Left renal pelvis (tissue), 4 donors: ENCODE measurements at regions not wholly inside any gene's neighbourhood (a gene's known extent, or its start where the extent isn't known, plus 50 kb on each side); places are given as distances from the start of the nearest gene placed in this dataset.

Experiments
- DNase-seq, 4 donors: peaks; one replicate each; pipeline ENCODE4 v3.0.0-alpha.2; 2013; ENCODE audit warnings: low read depth in 4 of 4, low spot score in 3 of 4

DNA sequence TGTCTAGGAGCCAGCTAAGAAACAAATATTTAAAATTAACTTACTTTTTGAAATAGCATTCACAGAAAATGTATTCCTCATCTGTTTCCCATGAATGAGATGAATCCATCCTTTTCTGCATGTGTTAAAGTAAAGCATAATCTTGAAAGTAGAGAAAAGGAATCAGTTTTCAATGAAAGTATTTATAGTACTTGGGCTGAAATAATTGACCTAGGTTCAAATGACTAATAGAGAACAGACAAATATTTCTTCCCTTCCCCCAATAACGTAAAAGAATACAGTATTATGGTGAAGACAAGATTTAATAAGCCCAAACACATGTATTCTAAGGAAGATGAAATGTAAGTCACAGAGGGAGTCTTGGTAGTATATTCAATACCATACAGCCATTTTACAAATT is 403.5 kb downstream of the ZNF608 start:
- DNase-seq: no peak

DNA sequence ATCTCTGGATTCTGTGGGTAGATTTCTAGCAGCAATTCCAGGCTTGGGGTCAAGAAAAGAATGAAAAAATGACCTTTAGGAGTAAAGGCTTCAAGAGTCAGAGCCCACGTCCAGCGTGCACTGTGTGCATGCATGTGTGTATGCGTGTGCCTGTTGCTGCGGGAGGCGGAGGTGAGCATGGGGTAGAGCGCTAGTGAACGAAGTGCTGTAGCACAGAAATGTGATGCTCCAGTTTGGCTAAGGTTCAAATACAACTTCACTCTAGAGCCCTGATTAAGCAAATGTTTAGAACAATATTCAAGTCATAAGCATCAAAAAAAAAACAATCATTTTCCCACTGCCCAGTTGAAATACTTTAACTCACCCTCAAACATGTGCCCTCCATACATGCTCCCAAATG is 403.9 kb downstream of the ZNF608 start:
- DNase-seq: no peak

DNA sequence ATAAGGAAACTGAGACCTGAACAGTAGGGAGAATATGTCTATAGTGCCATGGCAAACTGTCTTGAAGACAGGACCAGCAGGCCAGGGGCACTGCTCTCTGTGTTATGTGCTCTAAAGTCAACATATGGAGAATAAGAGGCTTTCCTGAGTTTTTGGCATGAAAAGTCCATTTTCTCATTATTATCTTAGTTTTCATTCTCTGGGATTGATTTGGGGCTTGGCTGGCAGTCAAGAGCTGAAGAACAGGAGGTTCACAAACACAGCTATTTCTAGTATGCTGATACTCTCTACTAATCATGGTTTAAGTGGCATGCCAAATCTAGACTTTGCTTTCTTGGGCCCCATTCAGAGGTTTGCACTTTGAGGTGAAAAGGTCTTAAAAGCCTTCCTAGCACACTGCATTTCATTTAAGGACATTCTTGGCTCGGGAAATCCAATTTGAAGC is 404.4 kb downstream of the ZNF608 start:
- DNase-seq: no peak

DNA sequence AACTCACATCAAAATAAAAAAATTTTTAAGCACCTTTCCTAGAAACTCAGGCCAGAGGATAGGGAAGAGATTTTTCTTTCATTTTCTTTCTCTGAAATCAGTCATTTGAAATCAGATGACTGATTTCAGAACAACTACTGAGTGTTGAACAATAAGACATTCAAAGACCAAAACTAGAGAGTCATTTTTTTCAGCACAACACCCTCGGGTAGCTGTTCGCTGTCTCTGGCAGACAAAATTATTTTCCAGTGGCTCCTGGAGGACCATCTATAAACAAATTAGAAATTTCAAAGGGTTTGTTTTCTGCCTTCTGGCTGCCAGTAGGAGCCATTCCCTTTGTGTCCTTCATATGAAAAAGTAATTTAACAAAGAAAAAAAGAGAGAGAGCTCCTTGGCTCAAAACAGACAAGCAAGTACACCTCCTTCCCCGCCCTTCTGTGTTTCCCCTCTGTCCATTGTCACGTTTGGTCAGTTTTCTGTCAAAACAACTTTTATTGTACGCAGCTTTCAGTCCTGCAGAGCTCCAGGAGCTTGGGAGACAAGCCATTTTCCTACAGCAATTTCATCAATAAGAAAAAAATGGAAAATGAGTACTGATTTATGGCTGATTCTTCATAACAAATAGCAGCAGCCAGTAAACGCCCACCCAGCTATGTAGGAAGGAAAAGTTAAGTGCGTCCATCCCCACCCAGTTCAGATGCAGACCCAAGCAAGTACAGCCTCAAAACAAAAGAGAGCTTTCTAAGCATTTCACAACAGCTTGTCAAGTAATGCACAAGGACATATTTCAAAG is 405.2 kb downstream of the ZNF608 start:
- DNase-seq: no peak

DNA sequence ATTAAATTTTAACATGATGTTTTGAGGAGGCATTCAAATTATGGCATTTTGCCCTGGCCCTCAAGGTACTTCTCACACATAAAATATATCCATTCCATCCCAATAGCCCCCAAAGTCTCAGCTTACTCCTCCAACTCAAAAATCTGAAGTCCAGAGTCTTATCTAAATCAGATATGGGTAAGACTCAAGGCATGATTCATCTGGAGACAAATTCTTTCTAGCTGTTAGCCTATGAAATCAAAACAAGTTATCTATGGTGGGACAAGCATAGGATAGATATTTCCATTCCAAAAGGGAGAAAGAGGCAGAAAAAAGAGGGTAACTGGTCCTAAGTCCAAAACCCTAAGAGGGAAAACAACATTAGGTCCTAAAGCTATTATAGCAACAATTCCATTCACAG is 408.4 kb downstream of the ZNF608 start:
- DNase-seq: no peak

DNA sequence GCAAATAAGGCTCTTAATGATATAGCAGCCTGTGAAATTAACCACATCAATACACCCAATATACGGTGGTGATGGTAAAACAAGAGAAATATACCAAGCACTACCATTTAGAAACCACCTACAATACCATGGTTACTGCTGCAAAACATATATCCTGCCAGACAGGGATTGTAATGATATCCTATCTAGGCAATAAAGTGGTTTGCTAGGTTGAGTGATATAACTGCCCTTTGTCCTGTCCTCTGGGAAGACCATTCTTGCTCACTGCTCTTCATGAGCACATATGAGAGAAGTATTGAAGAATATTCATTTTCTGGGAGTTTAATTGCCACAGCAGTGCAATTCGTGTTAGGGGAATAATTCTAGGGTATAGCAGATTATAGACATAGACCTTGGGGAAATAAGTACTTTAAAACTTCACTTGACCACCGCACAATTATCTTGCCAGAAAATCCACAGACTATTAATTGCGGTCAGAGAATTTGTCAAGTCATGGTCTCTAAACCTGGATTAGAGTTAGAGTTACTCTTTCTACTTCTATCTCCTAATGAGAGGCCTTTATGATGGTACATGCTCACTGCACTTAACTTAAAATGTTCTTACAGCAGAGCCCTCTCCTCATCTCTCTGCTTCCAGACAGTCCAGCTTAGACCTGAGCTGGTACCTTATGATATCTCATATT is 413.0 kb downstream of the ZNF608 start:
- no peak for DNase-seq

DNA sequence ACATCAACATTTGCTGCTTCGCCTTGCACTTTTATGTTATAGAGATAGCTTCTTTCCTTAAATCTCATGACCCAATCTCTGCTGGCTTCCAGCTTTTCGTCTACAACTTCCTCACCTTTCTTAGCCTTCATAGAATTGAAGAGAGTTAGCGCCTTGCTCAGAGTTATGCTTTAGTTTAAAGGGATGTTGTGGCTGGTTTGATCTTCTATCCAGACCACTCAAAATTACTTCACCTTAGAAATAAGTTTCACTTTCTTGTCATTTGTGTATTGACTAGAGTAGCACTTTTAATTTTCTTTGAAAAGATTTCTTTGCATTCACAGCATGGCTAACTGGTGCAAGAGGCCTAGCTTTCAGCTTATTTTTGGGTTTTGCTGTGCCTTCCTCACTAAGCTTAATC is 414.2 kb downstream of the ZNF608 start:
- no peak for DNase-seq

DNA sequence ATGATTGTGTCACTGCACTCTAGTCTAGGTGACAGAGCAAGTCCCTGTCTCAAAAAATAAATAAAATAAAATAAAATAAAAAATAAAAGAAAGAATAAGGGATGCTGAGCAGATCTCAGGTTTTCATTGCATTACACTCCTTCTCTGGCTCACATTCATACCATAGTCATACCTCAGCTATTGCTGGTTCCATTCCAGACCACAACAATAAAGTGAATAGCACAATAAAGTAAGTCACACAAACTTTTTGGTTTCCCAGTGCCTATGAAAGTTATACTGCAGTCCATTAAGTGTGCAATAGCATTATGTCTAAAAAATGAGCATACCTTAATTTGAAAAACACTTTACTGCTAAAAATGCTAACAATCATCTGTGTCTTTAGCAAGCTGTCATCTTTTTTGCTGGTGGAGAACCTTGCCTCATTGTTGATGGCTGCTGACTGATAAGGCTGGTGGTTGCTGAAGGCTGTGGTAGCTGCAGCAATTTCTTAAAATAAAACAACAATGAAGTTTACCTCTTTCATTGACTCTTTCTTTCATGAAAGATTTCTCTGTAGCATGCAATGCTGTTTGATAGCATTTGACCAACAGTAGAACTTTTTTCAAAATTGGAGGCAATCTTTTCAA is 415.7 kb downstream of the ZNF608 start:
- no peak for DNase-seq

DNA sequence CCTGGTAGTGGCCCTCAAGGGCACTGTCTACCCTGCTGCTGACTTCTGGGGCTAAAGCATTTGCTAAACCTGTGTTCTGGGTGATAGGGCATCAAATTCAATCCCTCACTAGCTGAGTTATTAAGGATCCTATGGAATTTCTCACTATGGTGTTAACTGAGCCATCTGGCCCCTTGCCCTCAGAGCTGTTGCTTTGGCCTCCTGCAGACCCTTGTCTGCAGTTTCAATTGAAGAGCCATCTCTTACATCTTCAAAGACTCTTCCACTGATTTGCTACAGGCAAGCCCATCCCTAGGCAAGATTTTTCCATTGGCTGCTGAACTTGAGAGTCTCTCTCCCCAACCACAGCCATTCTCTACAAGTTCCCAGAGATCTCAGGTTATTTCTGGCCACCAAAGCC is 418.2 kb downstream of the ZNF608 start:
- no peak for DNase-seq

DNA sequence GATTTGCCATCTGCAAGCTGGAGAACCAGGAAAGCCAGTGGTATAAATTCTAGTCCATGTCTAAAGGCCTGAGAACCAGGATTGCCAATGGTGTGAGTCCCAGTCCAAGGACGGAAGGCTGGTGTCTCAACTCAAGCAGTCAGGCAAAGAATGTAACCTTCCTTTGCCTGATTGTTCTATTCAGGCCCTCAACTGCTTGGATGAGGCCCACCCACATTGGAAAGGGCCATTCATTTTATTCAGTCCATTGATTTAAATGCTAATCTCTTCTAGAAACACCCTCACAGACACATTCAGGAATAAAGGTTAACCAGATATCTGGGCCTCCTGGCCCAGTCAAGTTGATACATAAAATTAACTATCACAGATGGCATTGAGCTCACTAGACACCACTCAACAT is 427.8 kb downstream of the ZNF608 start:
- no peak for DNase-seq

DNA sequence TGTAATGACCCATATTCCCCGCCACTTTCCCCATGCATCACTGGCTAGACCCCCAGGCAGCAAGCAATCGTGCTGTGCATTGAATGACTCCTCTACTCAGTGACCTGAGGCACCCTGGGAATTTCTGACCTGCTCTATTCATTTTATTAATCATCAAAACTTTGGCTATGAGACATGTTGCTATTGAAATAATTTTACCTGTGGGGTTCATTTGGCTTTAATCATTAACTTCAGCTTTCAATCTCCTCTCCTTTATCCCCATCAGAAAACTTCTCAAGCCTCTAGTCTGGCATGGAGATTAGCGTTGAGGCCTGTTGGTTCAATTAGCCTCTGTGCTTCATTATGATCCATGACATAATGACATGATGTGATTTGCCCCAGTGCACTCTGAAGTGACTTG is 429.0 kb downstream of the ZNF608 start:
- DNase-seq: no peak

DNA sequence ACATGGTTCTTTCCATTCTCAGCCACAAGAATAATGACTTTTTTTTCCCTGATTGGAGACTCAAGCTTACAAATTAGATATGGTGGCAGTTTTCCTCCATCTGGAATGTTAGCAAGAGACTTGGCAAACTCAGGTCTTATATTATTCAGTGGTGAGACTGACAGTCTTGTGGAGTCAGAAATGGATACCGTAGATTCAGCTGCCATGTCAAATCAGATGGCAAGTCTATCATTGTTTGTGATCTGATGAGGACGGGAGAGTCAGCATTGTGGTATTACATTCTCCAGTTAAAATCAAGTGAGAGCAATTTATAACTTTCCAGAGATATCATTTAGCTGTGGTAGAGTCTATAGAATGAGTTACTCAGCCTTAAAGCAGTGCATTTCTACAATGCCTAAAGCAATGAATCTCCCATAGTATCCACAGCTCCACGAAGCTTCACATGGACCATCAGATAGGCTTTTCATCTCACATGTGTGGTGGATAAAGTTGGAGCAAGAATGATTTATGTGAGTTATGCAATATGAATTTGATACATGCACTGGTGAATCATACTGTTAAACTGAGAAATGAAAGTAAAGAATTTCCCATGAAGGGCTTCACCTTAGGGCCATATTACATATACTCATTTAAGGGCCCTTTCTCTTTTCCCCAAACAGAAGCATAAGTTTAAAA is 430.6 kb downstream of the ZNF608 start:
- no peak for DNase-seq

DNA sequence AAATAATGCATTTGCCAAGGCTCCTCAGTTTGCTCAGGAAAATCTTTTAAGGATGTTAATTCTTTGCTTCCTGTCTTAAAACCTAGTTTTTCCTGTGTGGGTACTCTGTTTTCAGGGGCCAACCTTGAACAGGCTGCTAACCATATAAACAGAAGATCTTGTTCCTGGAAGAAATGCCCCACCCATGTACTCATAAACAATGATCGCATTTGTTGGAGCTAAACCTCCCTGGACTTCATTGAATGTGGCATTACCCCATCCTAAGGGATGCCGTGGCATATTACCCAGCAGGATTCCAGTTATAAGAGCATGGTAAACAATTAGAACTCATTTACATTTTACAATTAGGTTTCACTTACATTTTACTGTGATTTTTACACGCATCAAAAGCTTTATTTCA is 436.0 kb downstream of the ZNF608 start:
- no peak for DNase-seq

DNA sequence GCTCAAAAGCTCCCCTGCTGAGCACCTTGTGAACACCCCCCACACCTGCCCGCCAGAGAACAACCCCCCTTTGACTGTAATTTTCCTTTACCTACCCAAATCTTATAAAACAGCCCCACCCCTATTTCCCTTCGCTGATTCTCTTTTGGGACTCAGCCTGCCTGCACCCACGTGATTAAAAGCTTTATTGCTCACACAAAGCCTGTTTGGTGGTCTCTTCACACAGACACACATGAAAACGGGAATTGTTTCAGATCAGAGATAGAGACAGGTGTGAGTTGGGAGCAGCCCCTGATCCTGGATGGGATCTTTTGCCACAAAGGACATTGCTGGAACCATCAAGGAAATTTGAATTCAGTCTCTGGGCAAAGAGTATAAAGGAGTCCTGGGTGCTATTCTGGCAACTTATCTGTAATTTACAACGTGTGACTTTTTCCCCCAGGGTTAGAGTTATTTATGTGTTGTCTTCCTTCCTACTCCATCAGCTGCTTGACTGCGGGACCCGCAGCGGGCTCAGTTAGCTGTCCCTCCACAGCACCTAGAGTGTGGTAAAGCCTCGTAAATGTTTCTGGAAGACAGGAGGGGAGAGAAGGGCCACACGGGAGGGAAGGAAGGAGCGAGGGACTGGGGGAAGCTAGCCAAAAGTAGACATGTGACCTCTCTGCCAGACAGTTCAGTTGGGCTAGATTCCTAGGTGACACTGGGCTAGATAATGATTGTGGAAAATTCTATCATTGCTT is 437.0 kb downstream of the ZNF608 start:
- DNase-seq: no peak

DNA sequence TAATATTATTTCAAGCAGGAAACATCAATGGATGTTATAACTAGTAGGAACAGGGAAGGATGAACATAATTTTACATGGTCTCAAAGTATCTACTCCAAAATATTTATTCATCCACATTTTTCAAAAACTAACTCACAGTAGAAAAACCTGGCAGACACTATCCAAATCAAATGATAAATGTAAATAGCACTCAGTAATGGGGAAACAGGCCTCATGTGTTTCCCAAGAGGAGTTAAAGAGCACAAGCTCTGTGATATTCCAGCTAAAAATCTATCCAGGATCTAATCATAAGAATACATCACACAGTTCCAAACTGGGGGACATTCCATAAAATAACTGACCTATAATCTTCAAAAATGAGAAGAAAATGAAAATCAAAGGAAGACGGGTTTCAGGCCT is 443.1 kb downstream of the ZNF608 start:
- no peak for DNase-seq

DNA sequence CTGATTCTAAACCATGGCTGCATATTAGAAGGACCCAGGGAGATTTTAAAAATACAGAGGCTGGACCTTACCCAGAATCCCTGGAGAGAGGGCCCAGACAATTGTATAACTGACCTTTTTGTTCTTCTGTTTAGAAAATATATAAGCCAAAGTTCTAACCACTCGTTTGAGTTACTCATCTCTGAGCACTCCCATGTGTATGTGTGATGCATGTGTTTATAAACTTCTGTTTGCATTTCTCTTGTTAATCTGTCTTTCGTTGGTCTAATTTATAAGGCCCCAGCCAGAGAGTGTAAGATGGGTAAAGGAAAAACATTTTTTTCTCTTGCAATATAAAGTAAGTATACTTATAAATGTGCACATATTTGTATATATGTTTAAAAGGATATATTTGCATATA is 443.9 kb downstream of the ZNF608 start:
- DNase-seq: no peak

DNA sequence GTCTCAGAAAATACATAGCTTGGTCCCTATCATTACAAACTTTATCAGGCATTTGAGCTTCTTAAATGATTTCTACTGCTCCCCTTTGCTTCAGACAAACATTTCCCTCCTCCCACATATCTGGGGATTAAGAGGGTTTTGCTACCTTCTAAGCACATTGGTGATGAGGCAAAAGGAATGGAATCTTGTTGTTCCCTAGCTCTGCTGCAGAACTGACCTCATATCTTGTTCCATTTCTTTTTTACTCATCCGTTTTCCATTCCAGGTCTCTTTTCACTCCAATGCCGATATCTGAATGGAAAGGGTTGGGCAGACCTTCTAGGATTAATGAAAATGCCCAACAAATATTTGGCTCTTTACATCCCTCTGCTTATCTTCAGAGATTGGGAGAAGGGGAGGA is 444.6 kb downstream of the ZNF608 start:
- no peak for DNase-seq

DNA sequence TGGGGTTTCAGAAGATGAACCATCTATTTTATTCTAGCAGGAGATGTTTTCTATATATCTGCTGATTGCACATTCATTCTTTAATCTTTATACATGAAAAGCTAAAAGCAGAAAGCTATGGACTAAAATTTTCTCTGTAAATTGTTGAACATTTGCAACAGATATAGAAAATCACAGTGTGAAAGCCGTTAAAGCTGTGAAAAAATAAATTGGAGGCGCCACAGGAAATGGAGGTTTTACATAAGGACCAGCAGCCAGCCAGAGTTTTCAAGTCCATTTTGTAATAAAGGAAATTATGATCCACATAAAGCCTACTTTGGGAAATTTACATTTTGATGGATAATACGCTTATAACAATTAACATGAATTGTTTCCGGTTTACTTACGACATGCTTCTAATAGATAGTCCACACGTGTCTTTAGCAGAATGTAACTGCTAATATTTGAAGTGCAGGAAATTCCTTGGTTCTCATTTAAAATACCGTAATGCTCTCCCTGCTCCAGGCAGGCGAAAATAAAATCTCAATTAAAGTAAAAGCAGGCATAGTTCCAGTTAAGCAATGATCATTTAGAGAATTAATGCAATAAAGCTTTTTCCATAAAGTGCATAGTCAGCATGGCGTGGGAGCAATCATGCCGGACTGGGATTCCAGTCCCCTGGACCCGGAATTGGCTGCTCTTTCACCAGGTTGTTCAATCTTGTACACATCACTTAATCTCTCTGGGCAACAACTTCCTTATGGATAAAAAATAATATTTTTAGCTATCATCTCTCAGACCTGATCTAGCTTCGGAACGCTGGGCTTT is 445.4 kb downstream of the ZNF608 start:
- no peak for DNase-seq

DNA sequence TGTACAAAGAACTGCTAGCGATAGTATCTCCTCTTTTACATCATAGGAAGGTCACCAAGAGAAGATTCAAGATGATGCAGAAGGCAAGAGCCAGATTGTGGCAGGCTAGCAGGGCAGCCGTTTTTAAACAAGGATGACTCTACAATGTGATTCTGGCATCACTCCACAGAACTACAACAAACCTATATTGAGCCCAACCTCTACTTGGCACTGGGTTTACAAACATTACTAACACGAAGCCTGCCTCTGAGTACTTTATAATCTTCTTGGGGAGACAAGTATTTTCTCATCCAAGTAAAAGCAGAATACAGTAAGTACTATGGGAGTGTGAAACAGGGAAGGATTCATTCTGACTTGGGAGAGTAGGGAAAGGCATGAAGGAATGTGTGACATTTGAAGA is 448.6 kb downstream of the ZNF608 start:
- no peak for DNase-seq

DNA sequence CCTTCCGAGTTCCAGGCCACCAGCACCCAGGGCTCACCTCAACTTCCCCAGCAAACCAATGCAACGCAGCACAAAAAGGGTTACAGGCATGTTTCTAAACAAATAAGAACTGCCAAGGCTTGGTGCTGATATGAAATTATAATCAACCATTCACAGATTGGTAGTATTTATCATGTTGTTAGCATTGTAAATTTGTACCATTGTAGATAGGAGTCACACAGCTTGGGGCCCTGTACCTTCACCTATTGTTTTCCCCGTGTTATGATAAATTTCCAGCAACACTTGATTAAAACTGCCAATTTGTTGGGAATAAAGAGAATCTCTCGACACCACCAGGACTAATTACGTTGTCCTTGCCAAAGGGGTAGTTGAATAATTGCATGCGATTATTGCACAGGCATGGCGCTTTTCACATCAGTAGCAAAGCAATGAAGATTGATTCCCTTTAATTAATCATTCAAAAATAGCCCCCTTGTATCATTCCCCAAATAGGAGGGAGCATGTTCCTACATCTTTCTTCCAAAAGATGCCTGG is 454.1 kb downstream of the ZNF608 start:
- DNase-seq: no peak
